ENCODE measurements at regions not wholly inside any gene's neighbourhood (a gene's known extent, or its start where the extent isn't known, plus 50 kb on each side); places are given as distances from the start of the nearest gene placed in this dataset.
"Not testable (repeated sequence)": the region's sequence is repeated elsewhere in the genome, so short reads cannot be mapped to it uniquely, and the experiment has no call there.

DNA sequence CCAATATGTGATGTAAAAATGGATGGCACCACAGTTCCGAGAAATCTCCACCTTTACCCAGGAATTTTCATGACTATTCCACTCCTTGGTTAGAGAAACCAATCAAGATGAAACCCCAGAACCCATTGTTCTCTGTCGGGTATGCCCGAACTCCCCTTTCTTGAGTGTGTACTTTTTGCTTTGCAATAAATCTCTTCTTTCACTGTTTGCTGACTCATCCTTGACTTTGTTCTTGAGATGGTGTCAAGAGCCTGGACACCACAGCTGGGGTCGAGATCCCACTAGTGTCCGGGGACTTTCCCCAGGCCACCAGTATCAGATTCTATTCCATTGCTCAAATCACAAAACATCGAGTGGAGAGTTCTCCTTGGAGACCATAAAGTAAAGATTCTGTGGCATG, 240.9 kb downstream of the FAM72C start:
- not testable (repeated sequence) for TF ChIP-seq CTCF (IDR thresholded peaks at IDR 0.05); POLR2AphosphoS5 (IDR thresholded peaks at IDR 0.05); POLR2A (IDR thresholded peaks at IDR 0.05); EP300 (IDR thresholded peaks at IDR 0.05; ENCODE audit: low read depth)

All from transverse colon (tissue), 4 donors.